ENCODE measurements at regions not wholly inside any gene's neighbourhood (a gene's known extent, or its start where the extent isn't known, plus 50 kb on each side); places are given as distances from the start of the nearest gene placed in this dataset.

DNA sequence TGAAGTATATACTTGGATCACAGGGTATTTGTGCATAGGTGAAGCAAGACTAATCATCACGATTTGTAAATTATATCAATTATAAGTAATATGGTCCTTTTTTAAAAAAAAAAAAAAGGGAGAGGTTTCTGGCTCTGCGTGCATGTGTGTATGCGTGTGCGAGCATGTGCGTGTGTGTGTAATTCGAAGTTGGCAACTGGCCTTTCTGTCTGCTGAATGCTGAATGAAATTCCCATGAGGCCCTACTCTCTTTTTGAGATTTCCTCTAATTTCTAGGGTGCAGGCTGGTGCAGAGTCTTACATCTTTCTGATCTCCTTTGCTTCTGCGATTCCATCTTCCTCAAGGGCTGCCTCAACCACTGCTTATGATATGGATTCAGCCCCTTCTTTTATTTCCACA, 212.2 kb downstream of the URB2 start:
- TF ChIP-seq CTCF (IDR thresholded peaks at IDR 0.05) (no peak), POLR2AphosphoS5 (IDR thresholded peaks at IDR 0.05) (no peak), POLR2A (IDR thresholded peaks at IDR 0.05) (no peak), EP300 (IDR thresholded peaks at IDR 0.05; ENCODE audit: low read depth) (no peak)
